Left renal pelvis (tissue), 4 donors: ENCODE measurements at regions not wholly inside any gene's neighbourhood (a gene's known extent, or its start where the extent isn't known, plus 50 kb on each side); places are given as distances from the start of the nearest gene placed in this dataset.

ENCODE experiments used
- DNase-seq, 4 donors: peaks; one replicate each; pipeline ENCODE4 v3.0.0-alpha.2; 2013; ENCODE audit warnings: low read depth in 4 of 4, low spot score in 3 of 4

- no peak for DNase-seq
Observed at GRCh38 chr20:39242614-39243013, 280.5 kb downstream of the DHX35 start.

DNA sequence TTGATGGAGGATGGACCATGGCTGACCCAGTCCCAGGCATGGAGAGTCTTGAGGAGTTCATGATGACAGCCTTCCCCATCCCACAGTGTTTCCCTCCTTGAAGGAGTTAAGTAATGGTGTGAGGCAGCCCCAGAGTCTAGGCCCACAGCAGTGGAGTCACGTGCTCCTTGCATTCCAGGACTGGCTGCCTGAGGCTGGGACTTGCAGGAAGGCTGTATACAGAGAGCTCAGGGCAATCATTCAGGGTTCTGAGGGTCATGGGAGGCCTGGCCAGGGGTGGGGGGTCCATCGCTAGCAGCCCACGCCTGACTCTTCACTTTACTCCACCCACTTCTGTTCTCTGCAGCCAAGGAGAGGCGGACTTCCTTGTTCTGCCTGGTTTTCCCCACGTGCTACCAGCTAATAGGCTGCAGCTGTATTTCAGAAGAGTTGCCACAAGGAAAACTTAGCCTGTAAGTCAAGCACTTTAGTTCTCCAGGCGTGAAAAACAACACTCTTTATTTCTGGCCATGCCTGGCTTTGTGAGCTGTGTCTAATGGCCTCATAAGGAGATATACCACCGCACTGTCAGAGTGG lies 272.5 kb downstream of the DHX35 start:
- DNase-seq = peak in 1 of 4 donors; percentile 26

DNA sequence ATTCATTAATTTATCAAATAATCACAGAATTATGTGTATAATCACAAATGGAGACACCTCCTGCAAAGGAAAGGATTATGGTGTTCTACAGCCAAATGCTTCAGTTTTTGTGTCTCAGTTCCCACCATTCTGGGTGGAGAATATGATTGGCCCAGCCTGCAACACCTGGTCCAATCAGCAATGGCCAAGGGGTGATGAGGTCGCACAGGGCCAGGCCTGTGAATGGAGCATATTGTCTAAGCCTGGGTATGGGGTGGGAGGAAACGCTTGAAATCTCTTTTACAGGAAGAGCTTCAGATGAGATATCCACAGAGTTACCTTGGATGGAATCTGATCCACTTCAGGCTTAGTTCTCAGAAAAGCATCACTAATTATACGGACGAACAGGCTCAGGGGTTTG lies 271.6 kb downstream of the DHX35 start:
- DNase-seq = no peak

- DNase-seq = no peak
Observed at GRCh38 chr20:39227416-39227815, 265.3 kb downstream of the DHX35 start.

GRCh38 chr20:39225978-39226377 lies 263.8 kb downstream of the DHX35 start:
- no peak for DNase-seq

DNA sequence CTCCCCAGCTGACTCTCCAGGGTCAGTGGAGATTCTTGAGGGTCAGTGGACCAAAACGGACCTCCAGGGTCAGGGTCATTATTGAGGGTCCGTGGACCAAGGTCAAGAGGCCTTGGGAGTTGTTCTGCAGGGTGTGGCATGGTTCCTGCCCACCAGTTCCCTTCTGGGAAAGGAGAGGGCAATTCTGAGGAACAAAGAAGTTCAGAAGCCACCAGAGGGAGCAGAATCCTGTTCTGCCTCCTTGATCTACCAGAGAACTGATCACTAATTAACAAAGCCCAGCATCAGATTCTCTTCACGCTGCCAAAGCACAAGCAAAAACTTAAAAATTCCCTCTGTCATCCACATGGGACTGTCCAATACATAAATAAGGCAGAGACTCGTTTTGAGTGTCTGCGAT lies 263.4 kb downstream of the DHX35 start:
- DNase-seq = no peak

DNA sequence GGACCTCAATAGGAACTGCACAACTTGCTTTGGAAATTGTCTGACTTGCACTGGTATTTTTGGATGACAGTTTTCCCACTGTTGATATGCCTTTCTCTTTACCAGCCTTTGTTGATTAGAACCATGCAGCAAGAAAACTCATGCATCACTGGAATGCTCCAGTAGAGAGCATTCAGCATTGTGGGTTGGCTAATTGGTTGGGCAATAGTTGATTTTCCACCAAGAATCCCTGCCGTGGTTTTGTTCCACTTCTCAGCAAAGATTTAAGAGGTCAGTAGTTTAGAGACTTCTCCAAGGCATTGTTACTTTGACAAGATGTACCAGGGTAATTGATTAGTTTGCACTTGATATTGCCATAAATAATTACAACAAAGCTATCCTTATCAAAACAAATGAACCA lies 260.0 kb downstream of the DHX35 start:
- no peak for DNase-seq

DNA sequence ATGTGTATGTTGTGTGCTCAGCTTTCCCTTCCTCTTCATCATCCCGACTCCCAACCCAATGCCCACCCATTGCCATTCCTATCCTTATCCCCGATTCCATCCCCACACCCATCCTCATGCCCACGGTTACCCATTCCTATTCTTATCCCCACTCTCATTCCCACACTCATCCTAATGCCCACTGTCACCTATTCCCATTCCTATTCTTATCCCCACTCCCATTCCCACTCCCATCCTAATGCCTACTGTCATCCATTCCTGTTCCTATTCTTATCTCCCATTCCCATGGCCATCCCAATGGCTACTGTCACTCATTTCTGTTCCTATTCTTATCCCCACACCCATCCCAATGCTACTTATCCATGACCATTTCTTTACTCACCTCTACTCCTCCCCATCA lies 254.1 kb downstream of the DHX35 start:
- DNase-seq = no peak

DNA sequence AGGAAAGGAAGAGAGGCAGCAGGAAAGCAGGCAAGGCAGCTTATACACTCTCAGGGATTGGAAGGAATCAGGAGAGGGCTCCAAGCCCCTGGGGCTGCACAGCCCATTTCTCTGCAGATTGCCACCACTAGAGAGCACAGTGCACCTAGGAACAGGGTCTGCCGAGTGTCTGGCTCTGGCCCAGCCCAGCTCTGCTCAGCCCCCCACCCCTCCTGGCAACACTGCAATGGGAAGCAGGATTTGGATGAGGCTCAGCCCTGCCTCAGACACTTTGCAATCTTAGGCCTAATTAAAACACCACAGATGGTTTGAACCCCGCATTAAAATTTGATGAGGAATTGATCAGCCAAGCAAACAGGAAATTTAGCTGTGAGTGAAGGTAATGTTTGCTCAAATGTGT lies 252.7 kb downstream of the DHX35 start:
- no peak for DNase-seq

- no peak for DNase-seq
Observed at GRCh38 chr20:39213476-39214145, 251.5 kb downstream of the DHX35 start.

- no peak for DNase-seq
Observed at GRCh38 chr20:39211060-39211748, 249.1 kb downstream of the DHX35 start.

DNA sequence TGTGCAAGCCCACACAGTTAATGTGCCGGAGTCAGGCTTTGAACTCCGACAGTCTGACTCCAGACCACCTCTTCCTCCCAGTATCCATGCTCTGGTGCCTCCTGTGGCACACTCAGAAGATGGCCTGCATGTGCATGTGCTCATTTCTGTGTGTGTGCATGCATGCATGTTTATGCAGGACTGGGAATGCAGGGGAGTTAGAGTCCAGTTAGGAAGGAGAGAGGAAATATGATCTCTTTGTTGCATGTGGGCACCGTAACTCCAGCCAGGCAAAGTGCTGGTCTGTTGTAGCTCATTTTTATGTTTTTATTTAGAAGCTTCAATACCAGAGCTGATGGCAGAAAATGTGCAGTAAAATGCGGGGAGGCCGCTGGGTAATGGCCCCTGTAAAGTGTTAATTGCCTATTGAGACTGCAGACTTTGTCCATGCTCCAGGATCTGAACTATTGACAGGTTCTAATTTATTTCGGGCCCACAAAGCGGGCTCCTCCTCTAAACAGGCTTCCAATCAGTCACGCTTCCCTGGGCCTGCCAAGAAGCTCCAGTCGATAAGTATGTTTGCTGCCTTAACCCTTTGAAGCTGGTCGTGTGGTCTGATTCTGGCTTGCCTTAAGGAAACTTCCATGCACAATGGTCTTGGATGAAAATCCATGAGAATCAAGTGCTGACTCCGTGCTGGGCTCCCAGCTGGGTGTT lies 248.3 kb downstream of the DHX35 start:
- peak in 1 of 4 donors; percentile 10 for DNase-seq

- DNase-seq = no peak
Observed at GRCh38 chr20:39206899-39207564, 244.9 kb downstream of the DHX35 start.

- DNase-seq = peak in 1 of 4 donors; percentile 30
Observed at GRCh38 chr20:39195582-39196021, 233.5 kb downstream of the DHX35 start.

DNA sequence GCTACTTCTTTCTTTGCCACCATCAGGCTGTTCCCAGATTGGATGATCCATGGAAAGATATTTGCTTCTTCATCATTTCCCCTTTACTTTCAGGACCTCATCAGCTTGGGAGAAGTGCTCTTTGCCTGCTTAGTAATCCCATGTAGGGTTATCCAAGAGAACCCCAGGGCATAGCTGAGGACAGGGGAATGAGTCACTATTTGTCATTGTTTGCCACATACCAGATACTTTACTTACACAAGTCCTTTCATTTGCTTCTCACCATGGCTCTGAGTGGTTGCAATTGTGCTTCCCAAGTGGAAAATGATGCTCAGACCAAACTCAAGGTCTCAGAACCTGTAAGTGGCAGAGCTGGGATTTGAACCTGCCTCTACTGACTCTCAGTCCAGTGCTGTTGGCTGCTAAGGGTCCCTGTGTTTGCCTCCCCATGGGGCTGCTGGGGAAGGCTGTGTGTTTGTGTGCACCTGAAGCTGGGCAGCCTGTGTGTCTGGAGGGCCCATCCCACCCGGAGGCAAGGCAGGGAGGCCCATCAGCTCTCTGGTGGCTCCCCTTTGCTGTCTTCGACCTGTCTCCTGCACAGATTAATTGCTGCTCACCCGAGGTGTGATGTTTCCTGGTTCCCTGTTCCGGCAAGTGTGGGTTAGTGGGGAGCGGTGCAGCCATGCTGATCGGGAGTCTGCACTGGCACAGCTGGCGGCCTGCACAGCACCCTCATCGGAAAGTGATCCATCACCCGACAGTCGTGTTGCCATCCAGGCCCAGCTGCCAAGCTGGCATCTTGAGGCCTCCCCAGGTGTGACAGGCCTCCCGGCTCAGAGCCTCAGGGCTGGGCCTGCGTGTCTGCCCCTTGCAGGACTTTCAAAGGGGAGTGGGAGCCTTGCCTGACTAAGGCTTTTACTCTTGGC lies 228.8 kb downstream of the DHX35 start:
- no peak for DNase-seq

GRCh38 chr20:39188266-39188765 lies 226.2 kb downstream of the DHX35 start:
- no peak for DNase-seq

GRCh38 chr20:39181490-39181889 lies 219.3 kb downstream of the DHX35 start:
- DNase-seq = no peak

DNA sequence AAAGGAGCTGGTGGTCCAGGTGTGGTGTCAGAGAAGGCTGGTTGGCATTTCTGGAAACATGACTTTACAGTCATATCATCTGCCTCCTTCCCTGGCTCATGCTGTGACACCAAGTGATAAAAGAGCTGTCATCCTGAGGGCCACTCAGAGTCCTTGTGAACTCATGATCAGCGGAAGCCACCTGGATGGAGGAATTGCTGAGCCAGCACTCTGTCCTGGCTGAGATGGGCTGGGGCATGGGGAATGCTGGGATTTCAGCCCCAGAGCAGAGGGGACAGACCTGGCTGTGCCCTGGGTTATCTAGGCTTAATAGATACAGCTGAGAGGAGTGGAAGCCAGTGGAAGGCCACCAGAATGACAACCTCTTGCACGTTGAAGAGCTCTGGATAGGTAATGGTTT lies 214.3 kb downstream of the DHX35 start:
- no peak for DNase-seq

- no peak for DNase-seq
Observed at GRCh38 chr20:39170896-39171463, 208.8 kb downstream of the DHX35 start.
